ENCODE measurements at regions not wholly inside any gene's neighbourhood (a gene's known extent, or its start where the extent isn't known, plus 50 kb on each side); places are given as distances from the start of the nearest gene placed in this dataset.

DNA sequence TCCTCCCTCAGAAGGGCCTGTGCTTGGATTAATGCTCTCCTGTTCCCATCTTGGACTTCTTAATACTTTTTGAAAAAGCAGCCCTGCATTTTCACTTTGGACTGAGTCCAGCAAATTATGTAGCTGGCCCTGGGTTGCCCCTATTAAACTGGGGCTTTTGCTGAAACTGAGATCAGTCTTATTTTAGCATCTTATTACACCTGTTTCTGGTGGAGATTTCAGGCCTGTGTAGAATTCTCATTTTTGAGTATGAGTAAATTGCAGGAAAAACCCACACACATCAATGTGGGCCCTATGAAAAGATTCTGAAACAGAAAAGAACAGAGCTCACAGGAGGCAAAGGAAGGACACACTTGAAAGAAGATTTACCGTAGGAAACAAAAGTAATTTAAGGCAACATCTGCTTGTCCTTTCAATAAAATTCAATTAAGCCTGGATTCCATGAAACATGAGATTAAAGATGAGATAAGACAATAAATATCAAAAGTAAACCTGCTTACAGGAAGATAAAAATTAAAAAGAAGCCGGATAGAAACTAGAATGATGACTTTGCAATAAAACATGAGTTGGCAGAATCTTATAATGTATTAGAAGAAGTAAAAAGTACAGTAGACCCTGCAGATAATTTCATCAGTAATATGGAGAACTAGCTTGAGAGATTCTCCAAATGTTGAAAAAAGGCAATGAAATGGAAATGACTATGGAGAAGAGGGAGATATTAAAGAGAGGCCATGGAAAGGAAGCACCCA, 90.7 kb upstream of the GCFC2 start:
- no peaks in the 10 kb centered on the region for H3K27me3 ChIP-seq
- no peaks in the 10 kb centered on the region; the same call in 1 of the 2 replicates for H3K4me1 ChIP-seq
- H3K4me3 ChIP-seq (ENCODE audit: low read depth, low read length) = no peak overlapping the region
- H3K9me3 ChIP-seq = no peaks in the 10 kb centered on the region
- no peaks in the 10 kb centered on the region for H3K36me3 ChIP-seq
- no peak for DNase-seq
- TF ChIP-seq, protein P1, sequence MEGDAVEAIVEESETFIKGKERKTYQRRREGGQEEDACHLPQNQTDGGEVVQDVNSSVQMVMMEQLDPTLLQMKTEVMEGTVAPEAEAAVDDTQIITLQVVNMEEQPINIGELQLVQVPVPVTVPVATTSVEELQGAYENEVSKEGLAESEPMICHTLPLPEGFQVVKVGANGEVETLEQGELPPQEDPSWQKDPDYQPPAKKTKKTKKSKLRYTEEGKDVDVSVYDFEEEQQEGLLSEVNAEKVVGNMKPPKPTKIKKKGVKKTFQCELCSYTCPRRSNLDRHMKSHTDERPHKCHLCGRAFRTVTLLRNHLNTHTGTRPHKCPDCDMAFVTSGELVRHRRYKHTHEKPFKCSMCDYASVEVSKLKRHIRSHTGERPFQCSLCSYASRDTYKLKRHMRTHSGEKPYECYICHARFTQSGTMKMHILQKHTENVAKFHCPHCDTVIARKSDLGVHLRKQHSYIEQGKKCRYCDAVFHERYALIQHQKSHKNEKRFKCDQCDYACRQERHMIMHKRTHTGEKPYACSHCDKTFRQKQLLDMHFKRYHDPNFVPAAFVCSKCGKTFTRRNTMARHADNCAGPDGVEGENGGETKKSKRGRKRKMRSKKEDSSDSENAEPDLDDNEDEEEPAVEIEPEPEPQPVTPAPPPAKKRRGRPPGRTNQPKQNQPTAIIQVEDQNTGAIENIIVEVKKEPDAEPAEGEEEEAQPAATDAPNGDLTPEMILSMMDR (IDR thresholded peaks at IDR 0.05; ENCODE audit: low read depth, low read length) = no peak

DNA sequence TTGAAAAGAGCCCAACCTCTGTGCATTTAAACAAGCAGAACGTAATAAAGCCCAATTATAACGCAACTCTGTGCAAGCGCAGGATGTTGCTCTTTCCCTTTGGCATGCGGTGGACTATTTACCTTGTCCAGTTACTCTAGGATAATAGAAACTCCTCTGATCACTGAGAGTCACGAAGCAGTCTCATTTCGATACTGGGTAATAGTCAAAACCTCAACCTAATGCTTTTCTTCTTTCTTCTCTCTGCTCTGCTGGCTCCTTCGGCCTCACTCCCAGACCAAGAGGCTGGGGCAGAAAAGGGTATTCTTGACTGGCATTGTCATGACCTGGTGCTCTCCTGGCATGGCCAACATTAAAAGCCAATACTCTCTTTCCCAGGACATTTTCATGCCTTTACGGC, 89.7 kb upstream of the GCFC2 start:
- Histone ChIP-seq H3K4me1 (no peaks in the 10 kb centered on the region; the same call in 1 of the 2 replicates), H3K36me3 (no peaks in the 10 kb centered on the region), H3K4me3 (ENCODE audit: low read depth, low read length) (no peak overlapping the region), H3K9me3 (no peaks in the 10 kb centered on the region), H3K27me3 (no peaks in the 10 kb centered on the region)
- DNase-seq = no peak
- TF ChIP-seq, protein P1 (IDR thresholded peaks at IDR 0.05; ENCODE audit: low read depth, low read length) = no peak

DNA sequence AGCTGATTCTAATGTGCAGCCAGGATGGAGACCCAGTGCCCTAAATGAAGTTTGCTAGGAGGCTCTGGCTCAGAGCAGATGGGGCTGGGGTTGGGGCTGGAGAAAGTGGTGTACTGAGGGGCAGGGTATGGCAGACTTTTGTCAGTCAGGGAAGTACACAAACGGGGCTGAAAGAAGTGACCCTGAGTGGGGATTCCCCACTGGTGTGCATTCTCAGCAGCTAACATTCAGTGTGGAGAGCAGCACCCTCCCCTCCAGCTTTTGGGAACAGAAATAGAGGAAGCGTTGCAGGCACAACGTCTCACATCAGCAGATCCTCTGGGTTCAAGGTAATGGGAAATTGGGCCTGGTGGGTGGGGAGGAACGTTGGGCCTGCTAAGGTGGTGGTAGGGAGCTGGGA, 89.1 kb upstream of the GCFC2 start:
- no peaks in the 10 kb centered on the region for H3K36me3 ChIP-seq
- H3K4me1 ChIP-seq = no peaks in the 10 kb centered on the region; the same call in 1 of the 2 replicates
- H3K4me3 ChIP-seq (ENCODE audit: low read depth, low read length) = no peak overlapping the region

DNA sequence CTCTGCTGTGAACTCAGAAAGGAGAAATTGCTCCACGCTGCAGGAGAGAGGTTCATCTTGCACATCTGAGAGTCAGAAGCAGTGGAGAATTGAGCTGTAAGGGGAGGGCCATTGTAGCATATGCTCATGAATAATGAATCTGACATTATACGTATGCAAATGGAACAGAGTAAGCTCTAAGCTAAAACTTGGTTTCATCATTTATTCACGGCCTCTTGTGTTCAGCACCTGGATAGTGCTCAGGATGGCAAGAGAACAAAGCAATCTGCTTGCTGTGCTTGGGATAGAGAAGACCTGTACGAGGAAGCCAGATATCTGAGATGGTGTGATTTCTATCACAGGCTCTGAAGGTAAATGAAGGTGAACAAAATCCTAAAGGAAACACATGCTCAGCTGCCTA, 87.9 kb upstream of the GCFC2 start:
- Histone ChIP-seq H3K36me3 (no peaks in the 10 kb centered on the region), H3K27me3 (no peaks in the 10 kb centered on the region), H3K4me1 (no peaks in the 10 kb centered on the region; the same call in 1 of the 2 replicates), H3K4me3 (ENCODE audit: low read depth, low read length) (no peak overlapping the region), H3K9me3 (no peaks in the 10 kb centered on the region)
- DNase-seq = no peak
- TF ChIP-seq, protein P1 (IDR thresholded peaks at IDR 0.05; ENCODE audit: low read depth, low read length) = no peak

More for the DNA sequence above, 89.1 kb upstream of the GCFC2 start:
- DNase-seq = no peak
- TF ChIP-seq, protein P1 (IDR thresholded peaks at IDR 0.05; ENCODE audit: low read depth, low read length) = no peak
- Histone ChIP-seq H3K9me3 (no peaks in the 10 kb centered on the region), H3K27me3 (no peaks in the 10 kb centered on the region)

DNA sequence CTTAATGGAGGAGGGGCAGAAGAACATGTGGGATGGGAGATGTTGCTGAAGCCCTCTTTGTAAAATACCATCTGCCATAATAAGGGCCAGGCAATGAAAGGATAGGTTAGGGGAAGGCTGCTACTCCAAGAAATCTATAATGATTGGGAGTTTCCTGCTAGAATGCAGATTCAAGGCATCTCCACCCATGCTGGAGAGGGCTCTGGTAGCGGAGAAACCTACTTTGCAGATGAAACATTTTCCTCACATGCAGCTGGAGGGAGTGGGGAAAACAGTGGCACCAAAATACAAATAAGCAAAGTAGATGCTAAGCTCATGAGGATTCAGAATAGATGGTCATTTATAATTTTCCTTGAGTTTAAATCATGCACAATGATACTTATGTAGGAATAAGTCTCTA, 82.3 kb upstream of the GCFC2 start:
- no peaks in the 10 kb centered on the region for H3K9me3 ChIP-seq
- no peaks in the 10 kb centered on the region for H3K27me3 ChIP-seq
- no peaks in the 10 kb centered on the region for H3K4me1 ChIP-seq
- TF ChIP-seq, protein P1 (IDR thresholded peaks at IDR 0.05; ENCODE audit: low read depth, low read length) = no peak
- no peak for DNase-seq
- no peaks in the 10 kb centered on the region for H3K36me3 ChIP-seq
- no peak overlapping the region for H3K4me3 ChIP-seq (ENCODE audit: low read depth, low read length)

DNA sequence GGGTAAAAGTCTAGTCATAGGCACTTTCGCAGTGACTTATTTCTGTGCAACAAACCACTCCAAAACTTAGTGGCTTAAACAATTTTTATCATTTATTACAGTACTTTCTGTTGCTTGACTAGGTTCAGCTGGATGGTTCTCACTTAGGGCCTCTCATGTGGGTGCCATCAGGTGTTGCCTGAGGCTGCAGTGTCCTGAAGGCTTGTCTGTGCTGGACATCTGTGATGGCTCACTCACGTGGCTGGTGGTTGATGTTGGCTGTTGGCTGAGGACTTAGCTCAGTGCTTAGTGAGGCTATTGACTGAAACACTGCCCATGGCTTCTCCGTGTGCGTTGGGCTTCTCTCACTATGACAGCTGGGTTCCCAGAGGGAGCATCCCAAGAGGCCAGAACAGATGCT, 81.4 kb upstream of the GCFC2 start:
- Histone ChIP-seq H3K27me3 (no peaks in the 10 kb centered on the region), H3K9me3 (no peaks in the 10 kb centered on the region), H3K4me3 (ENCODE audit: low read depth, low read length) (no peak overlapping the region), H3K36me3 (no peaks in the 10 kb centered on the region), H3K4me1 (no peaks in the 10 kb centered on the region)
- no peak for DNase-seq
- TF ChIP-seq, protein P1 (IDR thresholded peaks at IDR 0.05; ENCODE audit: low read depth, low read length) = no peak

Data from BE2C (cell line).